Smooth muscle cell (in vitro differentiated cells): ENCODE measurements at regions not wholly inside any gene's neighbourhood (a gene's known extent, or its start where the extent isn't known, plus 50 kb on each side); places are given as distances from the start of the nearest gene placed in this dataset.

Source experiments
- DNase-seq: peaks from one replicate; lab custom pipeline; 2025; ENCODE audit not compliant: unreplicated experiment; lab: John Stamatoyannopoulos, UW
- H2AFZ ChIP-seq: fragments of 200-600 bp; sonication (generic); 2 replicates; pipeline ENCODE4 v1.6.0; 2016; ENCODE audit warnings: antibody characterized with exemption, low read depth, mild to moderate bottlenecking
- H3F3A ChIP-seq: fragments of 200-600 bp; sonication (generic); 2 replicates; pipeline ENCODE4 v1.6.0; 2017; ENCODE audit warnings: antibody characterized with exemption, low read depth
- H3K27ac ChIP-seq: fragments of 200-600 bp; sonication (generic); 2 replicates; pipeline ENCODE4 v1.5.1; 2016; ENCODE audit warnings: low read depth, mild to moderate bottlenecking
- H3K27me3 ChIP-seq: fragments of 200-600 bp; sonication (generic); 2 replicates; pipeline ENCODE4 v1.6.1; 2016; ENCODE audit warnings: low read depth, mild to moderate bottlenecking
- H3K36me3 ChIP-seq: fragments of 200-600 bp; sonication (generic); 2 replicates; pipeline ENCODE4 v1.5.1; 2016; ENCODE audit warnings: low read depth
- H3K4me1 ChIP-seq: fragments of 200-600 bp; sonication (generic); 2 replicates; pipeline ENCODE4 v1.5.1; 2016; ENCODE audit warnings: low read depth
- H3K4me2 ChIP-seq: fragments of 200-600 bp; sonication (generic); 2 replicates; pipeline ENCODE4 v1.6.0; 2016; ENCODE audit warnings: mild to moderate bottlenecking
- H3K4me3 ChIP-seq: fragments of 200-600 bp; sonication (generic); 2 replicates; pipeline ENCODE4 v1.5.1; 2016; ENCODE audit warnings: mild to moderate bottlenecking
- H3K79me2 ChIP-seq: fragments of 200-600 bp; sonication (generic); 2 replicates; pipeline ENCODE4 v1.6.0; 2016; ENCODE audit warnings: low read depth, mild to moderate bottlenecking
- H3K9ac ChIP-seq: fragments of 200-600 bp; sonication (generic); 2 replicates; pipeline ENCODE4 v1.6.0; 2016; ENCODE audit warnings: low read depth
- H3K9me3 ChIP-seq: fragments of 200-600 bp; sonication (generic); replicated peaks from 2 replicates; pipeline ENCODE4 v1.5.1; 2016; ENCODE audit warnings: low read depth
- H4K20me1 ChIP-seq: fragments of 200-600 bp; sonication (generic); 2 replicates; pipeline ENCODE4 v1.6.0; 2016; ENCODE audit warnings: low read depth
- CTCF ChIP-seq: fragments of 200-600 bp; sonication (generic); IDR thresholded peaks from 2 replicates; pipeline ENCODE4 v1.5.1; 2017; ENCODE audit warnings: borderline replicate concordance, mild to moderate bottlenecking, antibody characterized with exemption; ENCODE audit not compliant: insufficient read depth, poor library complexity, severe bottlenecking
- WGBS: methylation state at CpG from one replicate; pipeline ENCODE4 v1.1.7; 2016; ENCODE audit warnings: low lambda C conversion rate; 5-methylcytosine and 5-hydroxymethylcytosine counted together

DNA sequence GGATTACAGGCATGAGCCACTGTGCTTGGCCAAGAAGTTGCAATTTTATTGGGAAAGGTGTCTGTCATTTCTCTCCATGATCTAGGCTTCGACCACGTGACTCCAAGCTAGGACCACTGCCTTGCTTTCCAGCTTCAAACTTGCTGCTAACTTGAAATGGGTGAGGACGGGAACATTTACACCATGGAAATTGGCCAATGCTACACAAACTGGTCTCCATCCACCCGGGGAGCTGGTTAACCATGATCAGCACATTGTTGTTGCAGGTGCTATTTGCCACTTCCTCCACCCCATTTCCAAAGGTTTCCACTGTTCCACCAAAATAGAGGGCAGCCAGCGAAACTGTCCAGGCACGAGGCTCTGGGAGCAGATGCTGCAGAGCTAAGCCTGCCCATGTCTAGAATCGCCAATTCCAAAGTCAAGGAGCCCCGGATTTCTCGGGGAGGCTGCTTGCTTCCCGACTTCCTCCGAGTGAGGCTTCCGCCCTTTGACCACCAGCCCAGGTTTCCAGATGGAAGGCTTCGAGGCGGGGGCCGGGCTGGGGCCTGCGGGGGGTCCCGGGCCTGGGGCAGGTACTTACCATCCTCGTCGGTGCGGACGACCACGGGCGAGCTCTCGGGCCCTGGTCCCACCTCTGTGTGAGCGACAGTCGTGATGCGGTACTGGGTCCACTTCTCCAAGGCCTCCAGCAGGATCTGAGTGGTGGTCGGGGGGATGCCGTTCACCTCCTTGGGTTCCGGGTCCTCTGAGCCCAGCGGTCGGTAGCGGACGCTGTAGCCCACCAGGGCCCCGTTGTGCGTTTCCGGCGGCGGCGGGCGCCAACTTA, 109.7 kb downstream of the PTPRS start:
- Histone ChIP-seq H3F3A (no peaks in the 10 kb centered on the region), H3K9ac (no peak overlapping the region), H3K36me3 (no peaks in the 10 kb centered on the region), H2AFZ (no peak overlapping the region), H3K4me1 (no peaks in the 10 kb centered on the region), H3K4me2 (no peak overlapping the region), H3K9me3 (no peaks in the 10 kb centered on the region), H3K27me3 (no peaks in the 10 kb centered on the region), H3K4me3 (no peak overlapping the region), H3K27ac (no peak overlapping the region), H3K79me2 (no peaks in the 10 kb centered on the region), H4K20me1 (no peaks in the 10 kb centered on the region)
- no peak for DNase-seq
- TF ChIP-seq CTCF: no peak
- 94% methylated on average over 24 of the region's 41 CpGs for WGBS

- Histone ChIP-seq H3K9me3 (no peaks in the 10 kb centered on the region), H4K20me1 (no peaks in the 10 kb centered on the region), H3F3A (no peaks in the 10 kb centered on the region), H3K9ac (no peak overlapping the region), H3K27ac (no peak overlapping the region), H3K4me3 (no peak overlapping the region), H3K4me2 (no peak overlapping the region), H3K27me3 (no peaks in the 10 kb centered on the region), H2AFZ (no peak overlapping the region), H3K79me2 (no peaks in the 10 kb centered on the region), H3K4me1 (no peaks in the 10 kb centered on the region), H3K36me3 (no peaks in the 10 kb centered on the region)
- WGBS: 78% methylated on average over 3 of the region's 10 CpGs
- no peak for DNase-seq
- no peak for TF ChIP-seq CTCF
Measured at GRCh38 chr19:5229778-5230335, 110.8 kb downstream of the PTPRS start.

DNA sequence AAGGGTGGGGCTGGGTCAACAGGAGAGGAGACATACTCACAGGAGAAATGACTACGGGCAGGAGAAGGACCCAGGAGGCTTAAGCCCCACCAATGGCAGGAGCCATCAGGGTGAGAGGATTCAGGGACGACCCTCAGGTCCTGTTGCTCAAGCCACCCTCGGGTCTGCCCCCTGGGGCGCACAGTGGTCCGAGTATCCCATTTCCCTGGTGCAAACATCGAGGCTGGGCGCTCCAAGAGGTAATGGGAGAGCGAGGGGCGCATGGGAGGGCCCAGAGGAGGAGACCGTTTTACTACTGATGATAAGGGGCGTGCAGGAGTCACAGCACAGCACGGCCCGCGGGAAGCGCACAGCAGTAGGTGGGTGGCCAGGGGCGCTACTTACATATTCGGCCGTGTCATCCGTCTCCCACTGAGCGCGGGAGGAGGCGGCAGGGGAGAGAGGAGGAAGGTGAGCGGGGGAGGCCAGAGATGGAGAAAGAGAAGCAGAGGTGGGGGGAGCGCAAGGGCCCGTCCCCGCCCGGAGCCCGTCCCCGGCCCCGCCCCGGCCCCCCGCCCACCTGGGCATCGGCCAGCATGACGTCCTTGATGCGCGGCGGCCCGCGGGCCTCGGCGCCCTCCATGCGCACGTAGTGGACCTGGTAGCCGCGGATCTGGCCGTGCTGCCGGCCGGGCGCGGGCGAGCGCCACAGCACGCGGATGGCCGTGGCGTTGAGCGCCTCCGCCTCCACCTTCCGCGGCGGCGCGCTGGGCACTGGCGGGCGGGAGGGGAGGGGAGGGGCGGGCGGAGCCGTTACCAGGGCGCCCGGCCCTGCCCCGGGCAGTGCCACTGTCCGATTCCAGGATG, 111.5 kb downstream of the PTPRS start:
- Histone ChIP-seq H3K9ac (no peak overlapping the region), H4K20me1 (no peaks in the 10 kb centered on the region), H3K27ac (no peak overlapping the region), H3K4me1 (no peaks in the 10 kb centered on the region), H3K27me3 (no peaks in the 10 kb centered on the region), H3F3A (no peaks in the 10 kb centered on the region), H3K79me2 (no peaks in the 10 kb centered on the region), H3K4me3 (no peak overlapping the region), H2AFZ (no peak overlapping the region), H3K9me3 (no peaks in the 10 kb centered on the region), H3K36me3 (no peaks in the 10 kb centered on the region), H3K4me2 (no peak overlapping the region)
- WGBS: 89% methylated on average over 18 of the region's 72 CpGs
- DNase-seq: no peak
- no peak for TF ChIP-seq CTCF
